IMR-90 (cell line): ENCODE measurements at regions not wholly inside any gene's neighbourhood (a gene's known extent, or its start where the extent isn't known, plus 50 kb on each side); places are given as distances from the start of the nearest gene placed in this dataset.

Experiments
- CEBPB ChIP-seq: IDR thresholded peaks from 2 replicates; pipeline ENCODE4 v1.6.1; 2012; ENCODE audit warnings: low read depth, low read length, improper control_type of control experiment
- ELK1 ChIP-seq: fragments of 150-350 bp; IDR thresholded peaks from 2 replicates; pipeline ENCODE4 v1.6.1; 2016; ENCODE audit warnings: low read depth, mild to moderate bottlenecking, low read length, moderate library complexity, borderline replicate concordance
- FOS ChIP-seq: fragments of 150-350 bp; IDR thresholded peaks from 2 replicates; pipeline ENCODE4 v1.6.1; 2016; ENCODE audit warnings: low read depth, low read length
- MAZ ChIP-seq: IDR thresholded peaks from 2 replicates; pipeline ENCODE4 v1.6.1; 2012; ENCODE audit warnings: low read depth, mild to moderate bottlenecking, low read length, improper control_type of control experiment, moderate library complexity, borderline replicate concordance
- POLR2A ChIP-seq: IDR thresholded peaks from 2 replicates; pipeline ENCODE4 v1.6.1; 2012; ENCODE audit warnings: mild to moderate bottlenecking, low read depth, low read length
- RAD21 ChIP-seq: IDR thresholded peaks from 2 replicates; pipeline ENCODE4 v1.6.1; 2012; ENCODE audit warnings: low read length, improper control_type of control experiment
- SMC3 ChIP-seq: fragments of 150-350 bp; IDR thresholded peaks from 2 replicates; pipeline ENCODE4 v1.6.1; 2016; ENCODE audit warnings: low read depth, mild to moderate bottlenecking, antibody characterized with exemption, low read length, moderate library complexity
- TF ChIP-seq, protein P1 (sequence below): conservative IDR thresholded peaks from 2 replicates; pipeline ENCODE4 v1.5.1; 2012; ENCODE audit warnings: mild to moderate bottlenecking, low read depth, low read length, improper control_type of control experiment

GRCh38 chr2:185892484-185892883 is 153.9 kb downstream of the FSIP2 start:
- TF ChIP-seq CEBPB, result no peak
- TF ChIP-seq, protein P1, sequence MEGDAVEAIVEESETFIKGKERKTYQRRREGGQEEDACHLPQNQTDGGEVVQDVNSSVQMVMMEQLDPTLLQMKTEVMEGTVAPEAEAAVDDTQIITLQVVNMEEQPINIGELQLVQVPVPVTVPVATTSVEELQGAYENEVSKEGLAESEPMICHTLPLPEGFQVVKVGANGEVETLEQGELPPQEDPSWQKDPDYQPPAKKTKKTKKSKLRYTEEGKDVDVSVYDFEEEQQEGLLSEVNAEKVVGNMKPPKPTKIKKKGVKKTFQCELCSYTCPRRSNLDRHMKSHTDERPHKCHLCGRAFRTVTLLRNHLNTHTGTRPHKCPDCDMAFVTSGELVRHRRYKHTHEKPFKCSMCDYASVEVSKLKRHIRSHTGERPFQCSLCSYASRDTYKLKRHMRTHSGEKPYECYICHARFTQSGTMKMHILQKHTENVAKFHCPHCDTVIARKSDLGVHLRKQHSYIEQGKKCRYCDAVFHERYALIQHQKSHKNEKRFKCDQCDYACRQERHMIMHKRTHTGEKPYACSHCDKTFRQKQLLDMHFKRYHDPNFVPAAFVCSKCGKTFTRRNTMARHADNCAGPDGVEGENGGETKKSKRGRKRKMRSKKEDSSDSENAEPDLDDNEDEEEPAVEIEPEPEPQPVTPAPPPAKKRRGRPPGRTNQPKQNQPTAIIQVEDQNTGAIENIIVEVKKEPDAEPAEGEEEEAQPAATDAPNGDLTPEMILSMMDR, result no peak
- no peak for TF ChIP-seq POLR2A
- TF ChIP-seq RAD21, result no peak
- TF ChIP-seq ELK1, result no peak
- no peak for TF ChIP-seq SMC3
- TF ChIP-seq FOS, result no peak
- no peak for TF ChIP-seq MAZ
